ENCODE measurements at regions not wholly inside any gene's neighbourhood (a gene's known extent, or its start where the extent isn't known, plus 50 kb on each side); places are given as distances from the start of the nearest gene placed in this dataset.
"Not testable (repeated sequence)": the region's sequence is repeated elsewhere in the genome, so short reads cannot be mapped to it uniquely, and the experiment has no call there.

GRCh38 chr22:48498526-48499331 lies 1328.9 kb downstream of the BRD1 start:
- FAIRE-seq: no peak

GRCh38 chr22:48497743-48498520 lies 1329.7 kb downstream of the BRD1 start:
- DNase-seq (ENCODE audit: insufficient read length, low spot score); FAIRE-seq: not testable (repeated sequence)

More at GRCh38 chr22:48498526-48499331, 1328.9 kb downstream of the BRD1 start:
- TF ChIP-seq CTCF (IDR thresholded peaks at IDR 0.05; ENCODE audit: insufficient read depth, missing control alignments): no peak
- DNase-seq (ENCODE audit: insufficient read length, low spot score): no peak

GRCh38 chr22:48496987-48497650 lies 1330.6 kb downstream of the BRD1 start:
- TF ChIP-seq CTCF (IDR thresholded peaks at IDR 0.05; ENCODE audit: insufficient read depth, missing control alignments): no peak
- no peak for DNase-seq (ENCODE audit: insufficient read length, low spot score)
- no peak for FAIRE-seq

- DNase-seq (ENCODE audit: insufficient read length, low spot score): no peak
- FAIRE-seq: no peak
- TF ChIP-seq CTCF (IDR thresholded peaks at IDR 0.05; ENCODE audit: insufficient read depth, missing control alignments): no peak
Measured at GRCh38 chr22:48496226-48496845, 1331.3 kb downstream of the BRD1 start.

- TF ChIP-seq CTCF (IDR thresholded peaks at IDR 0.05; ENCODE audit: insufficient read depth, missing control alignments): no peak
Measured at GRCh38 chr22:48495751-48496080, 1332.0 kb downstream of the BRD1 start.

GRCh38 chr22:48494968-48495750 lies 1332.5 kb downstream of the BRD1 start:
- FAIRE-seq (no peak), DNase-seq (ENCODE audit: insufficient read length, low spot score) (no peak)
- no peak for TF ChIP-seq CTCF (IDR thresholded peaks at IDR 0.05; ENCODE audit: insufficient read depth, missing control alignments)

More at GRCh38 chr22:48495751-48496080, 1332.0 kb downstream of the BRD1 start:
- no peak for DNase-seq (ENCODE audit: insufficient read length, low spot score)
- no peak for FAIRE-seq

Data from D721Med (cell line).